ENCODE measurements at regions not wholly inside any gene's neighbourhood (a gene's known extent, or its start where the extent isn't known, plus 50 kb on each side); places are given as distances from the start of the nearest gene placed in this dataset.

DNA sequence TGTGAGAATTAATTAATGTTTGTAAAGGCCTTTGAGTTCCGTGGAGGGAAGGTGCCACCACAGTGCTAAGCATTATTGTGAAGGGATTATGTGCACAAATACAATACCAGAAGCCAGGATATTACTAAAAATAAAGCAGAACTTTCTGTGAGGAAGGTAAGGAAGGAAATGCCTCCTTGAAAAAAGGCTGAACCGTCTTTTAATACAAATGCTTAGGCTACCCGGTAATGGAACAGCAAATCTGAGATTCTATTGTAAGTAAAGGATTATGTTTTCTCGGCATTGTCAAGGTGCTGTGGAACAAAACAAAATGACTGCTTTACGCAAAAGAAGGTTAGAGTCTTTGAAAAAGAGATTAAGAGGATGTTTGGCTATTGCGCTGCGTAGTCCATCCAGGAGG is 57.9 kb upstream of the SPRY1 start:
- no peak overlapping the region for H3K4me2 ChIP-seq (ENCODE audit: insufficient read depth, low read length)
- no peaks in the 10 kb centered on the region for H3K9me3 ChIP-seq (ENCODE audit: insufficient read depth, low read length, severe bottlenecking)
- H4K20me1 ChIP-seq (ENCODE audit: insufficient read depth, low read length): no peaks in the 10 kb centered on the region
- H2AFZ ChIP-seq (ENCODE audit: low read depth, low read length): no peak overlapping the region
- H3K9ac ChIP-seq (ENCODE audit: low read depth, low read length): no peak overlapping the region
- no peak for TF ChIP-seq EZH2 (IDR thresholded peaks at IDR 0.05; ENCODE audit: borderline replicate concordance, low read depth, low read length, severe bottlenecking)
- TF ChIP-seq, protein P1, sequence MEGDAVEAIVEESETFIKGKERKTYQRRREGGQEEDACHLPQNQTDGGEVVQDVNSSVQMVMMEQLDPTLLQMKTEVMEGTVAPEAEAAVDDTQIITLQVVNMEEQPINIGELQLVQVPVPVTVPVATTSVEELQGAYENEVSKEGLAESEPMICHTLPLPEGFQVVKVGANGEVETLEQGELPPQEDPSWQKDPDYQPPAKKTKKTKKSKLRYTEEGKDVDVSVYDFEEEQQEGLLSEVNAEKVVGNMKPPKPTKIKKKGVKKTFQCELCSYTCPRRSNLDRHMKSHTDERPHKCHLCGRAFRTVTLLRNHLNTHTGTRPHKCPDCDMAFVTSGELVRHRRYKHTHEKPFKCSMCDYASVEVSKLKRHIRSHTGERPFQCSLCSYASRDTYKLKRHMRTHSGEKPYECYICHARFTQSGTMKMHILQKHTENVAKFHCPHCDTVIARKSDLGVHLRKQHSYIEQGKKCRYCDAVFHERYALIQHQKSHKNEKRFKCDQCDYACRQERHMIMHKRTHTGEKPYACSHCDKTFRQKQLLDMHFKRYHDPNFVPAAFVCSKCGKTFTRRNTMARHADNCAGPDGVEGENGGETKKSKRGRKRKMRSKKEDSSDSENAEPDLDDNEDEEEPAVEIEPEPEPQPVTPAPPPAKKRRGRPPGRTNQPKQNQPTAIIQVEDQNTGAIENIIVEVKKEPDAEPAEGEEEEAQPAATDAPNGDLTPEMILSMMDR (IDR thresholded peaks at IDR 0.05; ENCODE audit: borderline replicate concordance, extremely low read depth, low read length, poor library complexity, severe bottlenecking): no peak
- no peak for ATAC-seq (ENCODE audit: insufficient read depth, low read depth)
- DNase-seq: no peak
- H3K27ac ChIP-seq (ENCODE audit: low read length): no peak overlapping the region
- H3K36me3 ChIP-seq (ENCODE audit: insufficient read depth, low read length): no peaks in the 10 kb centered on the region
- H3K4me1 ChIP-seq (ENCODE audit: insufficient read depth, low read length): no peaks in the 10 kb centered on the region
- H3K4me3 ChIP-seq (ENCODE audit: low read depth in 1 of 2, low read length in 2 of 2): no peak overlapping the region
- no peaks in the 10 kb centered on the region for H3K27me3 ChIP-seq (ENCODE audit: insufficient read depth, low read length, poor library complexity)
- H3K79me2 ChIP-seq (ENCODE audit: insufficient read depth, low read length): no peaks in the 10 kb centered on the region

DNA sequence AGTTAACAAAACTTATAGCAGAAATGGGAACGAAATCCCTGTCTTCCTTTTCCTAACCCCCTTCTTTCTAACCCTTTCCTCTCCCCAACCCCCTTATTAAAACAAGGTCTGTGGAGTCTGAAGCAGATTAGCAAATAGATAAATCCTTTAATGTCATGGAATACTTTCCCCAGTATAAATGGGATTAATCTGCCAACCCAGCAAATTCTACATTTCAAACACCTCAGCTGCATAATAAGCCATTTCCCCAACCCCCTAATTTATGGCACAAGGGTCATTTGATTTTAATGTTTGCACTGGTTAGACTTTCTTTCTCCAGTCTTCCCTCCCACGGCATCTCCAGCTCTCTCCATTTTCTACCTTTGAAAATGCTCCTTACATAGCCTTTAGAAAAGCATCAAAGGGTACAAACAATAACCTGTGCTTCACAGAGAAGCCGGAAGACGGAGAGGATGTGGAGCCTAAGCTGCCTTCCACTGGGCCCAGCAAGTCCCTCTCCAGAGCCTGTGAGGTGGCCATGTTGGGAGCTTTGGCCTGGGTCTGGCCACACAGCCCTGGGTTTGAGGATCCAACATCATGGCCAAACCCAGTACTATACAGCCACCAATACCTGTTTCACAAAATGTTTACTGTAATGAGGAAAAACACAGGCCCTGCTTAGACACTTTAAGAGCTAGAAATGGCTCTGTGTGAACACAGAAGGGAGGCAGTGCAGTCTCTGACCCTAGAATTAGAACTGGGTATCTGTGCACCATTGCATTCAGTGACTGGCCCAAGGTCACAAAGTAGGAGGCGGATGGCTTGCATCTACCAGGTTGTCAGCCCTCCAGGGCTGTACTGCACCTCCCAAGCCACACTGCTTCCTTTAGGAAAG is 56.9 kb upstream of the SPRY1 start:
- TF ChIP-seq EZH2 (IDR thresholded peaks at IDR 0.05; ENCODE audit: borderline replicate concordance, low read depth, low read length, severe bottlenecking): no peak
- TF ChIP-seq, protein P1 (IDR thresholded peaks at IDR 0.05; ENCODE audit: borderline replicate concordance, extremely low read depth, low read length, poor library complexity, severe bottlenecking): no peak
- H3K36me3 ChIP-seq (ENCODE audit: insufficient read depth, low read length): no peaks in the 10 kb centered on the region
- H2AFZ ChIP-seq (ENCODE audit: low read depth, low read length): no peak overlapping the region
- H3K4me3 ChIP-seq (ENCODE audit: low read depth in 1 of 2, low read length in 2 of 2): no peak overlapping the region
- H3K9ac ChIP-seq (ENCODE audit: low read depth, low read length): no peak overlapping the region
- H3K4me1 ChIP-seq (ENCODE audit: insufficient read depth, low read length): no peaks in the 10 kb centered on the region
- no peaks in the 10 kb centered on the region for H3K9me3 ChIP-seq (ENCODE audit: insufficient read depth, low read length, severe bottlenecking)
- no peaks in the 10 kb centered on the region for H3K79me2 ChIP-seq (ENCODE audit: insufficient read depth, low read length)
- H4K20me1 ChIP-seq (ENCODE audit: insufficient read depth, low read length): no peaks in the 10 kb centered on the region
- no peak overlapping the region for H3K4me2 ChIP-seq (ENCODE audit: insufficient read depth, low read length)
- H3K27ac ChIP-seq (ENCODE audit: low read length): no peak overlapping the region
- ATAC-seq (ENCODE audit: insufficient read depth, low read depth): no peak
- no peaks in the 10 kb centered on the region for H3K27me3 ChIP-seq (ENCODE audit: insufficient read depth, low read length, poor library complexity)
- DNase-seq: no peak

DNA sequence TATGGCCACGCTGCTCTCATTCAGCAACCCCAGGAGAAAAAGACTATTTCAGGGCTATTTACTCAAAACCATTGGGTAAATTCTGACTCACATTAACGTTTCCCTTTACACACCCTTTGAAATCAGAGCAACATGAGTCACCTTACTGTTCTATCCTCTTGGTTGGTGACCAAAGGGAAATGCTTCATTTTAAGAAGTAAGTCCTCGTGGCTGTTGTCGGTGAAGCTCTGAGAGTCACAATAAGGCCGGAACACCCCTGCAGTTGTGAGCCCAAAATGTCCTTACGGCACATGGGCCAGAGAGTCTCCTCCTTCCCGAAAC is 56.3 kb upstream of the SPRY1 start:
- no peak overlapping the region for H3K4me3 ChIP-seq (ENCODE audit: low read depth in 1 of 2, low read length in 2 of 2)
- H3K4me2 ChIP-seq (ENCODE audit: insufficient read depth, low read length): no peak overlapping the region
- no peaks in the 10 kb centered on the region for H3K79me2 ChIP-seq (ENCODE audit: insufficient read depth, low read length)
- DNase-seq (no peak), ATAC-seq (ENCODE audit: insufficient read depth, low read depth) (no peak)
- H3K27ac ChIP-seq (ENCODE audit: low read length): no peak overlapping the region
- no peak overlapping the region for H2AFZ ChIP-seq (ENCODE audit: low read depth, low read length)
- TF ChIP-seq, protein P1 (IDR thresholded peaks at IDR 0.05; ENCODE audit: borderline replicate concordance, extremely low read depth, low read length, poor library complexity, severe bottlenecking): no peak
- TF ChIP-seq EZH2 (IDR thresholded peaks at IDR 0.05; ENCODE audit: borderline replicate concordance, low read depth, low read length, severe bottlenecking): no peak
- no peak overlapping the region for H3K9ac ChIP-seq (ENCODE audit: low read depth, low read length)
- H3K27me3 ChIP-seq (ENCODE audit: insufficient read depth, low read length, poor library complexity): no peaks in the 10 kb centered on the region
- no peaks in the 10 kb centered on the region for H3K36me3 ChIP-seq (ENCODE audit: insufficient read depth, low read length)
- no peaks in the 10 kb centered on the region for H4K20me1 ChIP-seq (ENCODE audit: insufficient read depth, low read length)
- no peaks in the 10 kb centered on the region for H3K4me1 ChIP-seq (ENCODE audit: insufficient read depth, low read length)
- no peaks in the 10 kb centered on the region for H3K9me3 ChIP-seq (ENCODE audit: insufficient read depth, low read length, severe bottlenecking)
